Neural progenitor cell (in vitro differentiated cells): ENCODE measurements at regions not wholly inside any gene's neighbourhood (a gene's known extent, or its start where the extent isn't known, plus 50 kb on each side); places are given as distances from the start of the nearest gene placed in this dataset.

Experiments
- DNase-seq: peaks from one replicate; pipeline ENCODE4 v3.0.0-alpha.2; 2016; ENCODE audit warnings: low spot score
- H2AFZ ChIP-seq: fragments of 200-600 bp; sonication (generic); replicated peaks from 2 replicates; pipeline ENCODE4 v1.6.1; 2016; ENCODE audit warnings: antibody characterized with exemption
- H3F3A ChIP-seq: fragments of 200-600 bp; sonication (generic); 2 replicates; pipeline ENCODE4 v1.6.1; 2016; ENCODE audit warnings: antibody characterized with exemption, low read depth
- H3K27ac ChIP-seq: fragments of 200-600 bp; sonication (generic); 2 replicates; pipeline ENCODE4 v1.5.1; 2016; ENCODE audit warnings: mild to moderate bottlenecking
- H3K27me3 ChIP-seq: fragments of 200-600 bp; sonication (generic); 2 replicates; pipeline ENCODE4 v1.6.1; 2016; ENCODE audit warnings: mild to moderate bottlenecking, moderate library complexity
- H3K36me3 ChIP-seq: fragments of 200-600 bp; sonication (generic); 2 replicates; pipeline ENCODE4 v1.5.1; 2016
- H3K4me1 ChIP-seq: fragments of 200-600 bp; sonication (generic); 2 replicates; pipeline ENCODE4 v1.6.1; 2016; ENCODE audit warnings: mixed run types
- H3K4me2 ChIP-seq: fragments of 200-600 bp; sonication (generic); 2 replicates; pipeline ENCODE4 v1.6.1; 2016
- H3K4me3 ChIP-seq: fragments of 200-600 bp; sonication (generic); 2 replicates; pipeline ENCODE4 v1.5.1; 2016
- H3K79me2 ChIP-seq: fragments of 200-600 bp; sonication (generic); 2 replicates; pipeline ENCODE4 v1.6.1; 2016; ENCODE audit warnings: low read depth
- H3K9ac ChIP-seq: fragments of 200-600 bp; sonication (generic); 2 replicates; pipeline ENCODE4 v1.6.1; 2016
- H3K9me3 ChIP-seq: fragments of 200-600 bp; sonication (generic); 2 replicates; pipeline ENCODE4 v1.5.1; 2016; ENCODE audit warnings: low read depth
- H4K20me1 ChIP-seq: fragments of 200-600 bp; sonication (generic); 2 replicates; pipeline ENCODE4 v1.6.1; 2016; ENCODE audit warnings: low read depth
- H3K27ac Mint-ChIP-seq: 3 replicates; pipeline ENCODE4 v1.8.0; 2021; ENCODE audit warnings: mixed read lengths
- H3K27me3 Mint-ChIP-seq: 2 replicates; pipeline ENCODE4 v1.8.0; 2022; ENCODE audit warnings: low read depth, mild to moderate bottlenecking, inconsistent platforms, moderate library complexity, mixed read lengths; ENCODE audit not compliant: insufficient read depth
- H3K36me3 Mint-ChIP-seq: 3 replicates; pipeline ENCODE4 v1.8.0; 2021; ENCODE audit warnings: mixed read lengths
- H3K4me1 Mint-ChIP-seq: 3 replicates; pipeline ENCODE4 v1.8.0; 2021; ENCODE audit warnings: mixed read lengths
- H3K4me3 Mint-ChIP-seq: 3 replicates; pipeline ENCODE4 v1.8.0; 2021; ENCODE audit warnings: mild to moderate bottlenecking, moderate library complexity, mixed read lengths
- H3K9me3 Mint-ChIP-seq: 3 replicates; pipeline ENCODE4 v1.8.0; 2020; ENCODE audit warnings: mixed read lengths
- CTCF ChIP-seq: fragments of 200-600 bp; sonication (generic); IDR thresholded peaks from 2 replicates; pipeline ENCODE4 v1.5.1; 2017; ENCODE audit warnings: antibody characterized with exemption, mild to moderate bottlenecking
- EZH2 ChIP-seq: fragments of 200-600 bp; sonication (generic); IDR thresholded peaks from 2 replicates; pipeline ENCODE4 v1.6.1; 2017; ENCODE audit warnings: antibody characterized with exemption, mild to moderate bottlenecking, moderate library complexity
- EZH2phosphoT487 ChIP-seq: fragments of 200-600 bp; sonication (generic); IDR thresholded peaks from 2 replicates; pipeline ENCODE4 v1.6.1; 2017; ENCODE audit warnings: antibody characterized with exemption

GRCh38 chr16:9260666-9261065, 169.2 kb downstream of the HAPSTR1 start:
- Histone ChIP-seq H3F3A (no peaks in the 10 kb centered on the region), H4K20me1 (no peaks in the 10 kb centered on the region), H2AFZ (no peak overlapping the region), H3K9ac (no peak overlapping the region), H3K36me3 (no peaks in the 10 kb centered on the region), H3K27me3 (no peaks in the 10 kb centered on the region), H3K4me1 (no peaks in the 10 kb centered on the region), H3K79me2 (no peaks in the 10 kb centered on the region), H3K4me3 (no peak overlapping the region), H3K4me2 (no peak overlapping the region), H3K9me3 (no peaks in the 10 kb centered on the region), H3K27ac (no peak overlapping the region)
- no peaks in the 10 kb centered on the region for H3K9me3 Mint-ChIP-seq
- DNase-seq, result no peak
- peaks cover 17% of the 10 kb centered on the region for H3K4me1 Mint-ChIP-seq
- TF ChIP-seq EZH2 (no peak), CTCF (no peak), EZH2phosphoT487 (no peak)
- H3K27me3 Mint-ChIP-seq, result peaks cover 9% of the 10 kb centered on the region
- no peak overlapping the region for H3K27ac Mint-ChIP-seq
- no peak overlapping the region for H3K4me3 Mint-ChIP-seq
- no peaks in the 10 kb centered on the region for H3K36me3 Mint-ChIP-seq

DNA sequence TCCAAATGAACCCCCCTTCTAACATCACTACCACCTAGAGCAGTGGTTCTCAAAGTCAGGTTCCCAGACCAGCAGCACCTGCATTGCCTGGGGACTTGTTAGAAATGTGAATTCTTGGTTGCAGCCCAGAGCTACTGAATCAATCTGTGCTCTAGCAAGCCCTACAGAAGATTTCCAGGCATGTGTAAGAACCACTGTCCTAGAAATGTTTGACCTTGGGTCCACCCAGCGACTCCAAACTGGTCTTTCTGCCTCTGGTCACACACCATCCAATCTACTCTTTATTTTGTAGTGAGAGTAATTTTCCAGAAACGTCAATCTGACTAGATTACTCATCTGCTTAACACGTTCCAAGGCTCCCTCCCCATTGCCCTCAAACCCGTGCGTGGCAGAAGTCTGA, 169.9 kb downstream of the HAPSTR1 start:
- H3K36me3 ChIP-seq, result no peaks in the 10 kb centered on the region
- H3K4me1 ChIP-seq, result no peaks in the 10 kb centered on the region
- H3K9me3 Mint-ChIP-seq, result peaks cover under 1% of the 10 kb centered on the region
- H3F3A ChIP-seq, result no peaks in the 10 kb centered on the region
- no peak overlapping the region for H3K27ac Mint-ChIP-seq
- no peaks in the 10 kb centered on the region for H4K20me1 ChIP-seq
- TF ChIP-seq EZH2phosphoT487 (no peak), CTCF (no peak), EZH2 (no peak)
- no peaks in the 10 kb centered on the region for H3K36me3 Mint-ChIP-seq
- H3K4me1 Mint-ChIP-seq, result peaks cover 17% of the 10 kb centered on the region
- H3K9ac ChIP-seq, result no peak overlapping the region
- H2AFZ ChIP-seq, result no peak overlapping the region
- no peak overlapping the region for H3K27ac ChIP-seq
- no peak overlapping the region for H3K4me2 ChIP-seq
- no peaks in the 10 kb centered on the region for H3K27me3 ChIP-seq
- DNase-seq, result no peak
- peaks cover 9% of the 10 kb centered on the region for H3K27me3 Mint-ChIP-seq
- H3K9me3 ChIP-seq, result no peaks in the 10 kb centered on the region
- H3K4me3 Mint-ChIP-seq, result no peak overlapping the region
- no peaks in the 10 kb centered on the region for H3K79me2 ChIP-seq
- no peak overlapping the region for H3K4me3 ChIP-seq

DNA sequence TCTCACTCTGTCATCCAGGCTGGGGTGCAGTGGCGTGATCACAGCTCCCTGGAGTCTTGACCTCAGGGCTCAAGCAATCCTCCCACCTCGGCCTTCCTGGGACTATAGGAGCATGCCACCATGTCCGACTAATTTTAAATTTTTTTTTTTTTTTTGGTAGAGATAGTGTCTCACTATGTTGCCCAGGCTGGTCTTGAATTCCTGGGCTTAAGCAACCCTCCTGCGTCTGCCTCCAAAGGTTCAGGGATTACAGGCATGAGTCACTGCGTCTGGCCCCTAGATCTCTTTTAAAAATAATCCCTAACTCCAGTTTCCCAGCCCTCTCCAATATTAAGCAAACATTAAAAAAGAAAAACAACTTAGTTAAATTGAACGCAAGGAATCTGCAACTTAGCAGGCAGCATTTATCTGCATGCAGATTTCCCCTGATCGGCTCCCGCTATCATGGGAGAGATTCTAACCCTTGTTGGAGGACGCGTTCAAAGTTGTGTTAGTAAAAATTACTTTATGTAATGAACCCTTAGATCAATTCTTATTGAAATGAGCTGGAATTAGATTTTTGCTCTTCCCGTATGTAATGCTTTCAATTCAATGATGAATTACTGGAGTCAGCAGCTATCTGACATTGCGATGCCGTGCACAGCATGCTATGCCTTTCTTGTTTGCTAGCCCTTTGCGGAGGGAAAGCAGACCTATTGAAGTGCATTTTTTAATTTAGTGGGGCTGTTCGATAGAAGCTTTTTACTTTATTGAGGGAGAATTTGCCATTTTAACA, 171.7 kb downstream of the HAPSTR1 start:
- peak overlapping the region; percentile 32 for H3K27ac Mint-ChIP-seq
- Histone ChIP-seq H3K79me2 (no peaks in the 10 kb centered on the region), H3K27me3 (no peaks in the 10 kb centered on the region), H3K4me3 (no peak overlapping the region), H3K4me1 (no peaks in the 10 kb centered on the region), H3K36me3 (no peaks in the 10 kb centered on the region), H3K9ac (no peak overlapping the region), H4K20me1 (no peaks in the 10 kb centered on the region), H3K9me3 (no peaks in the 10 kb centered on the region), H3K4me2 (no peak overlapping the region), H3F3A (no peaks in the 10 kb centered on the region), H3K27ac (no peak overlapping the region), H2AFZ (no peak overlapping the region)
- H3K4me1 Mint-ChIP-seq, result peaks cover 17% of the 10 kb centered on the region
- H3K36me3 Mint-ChIP-seq, result no peaks in the 10 kb centered on the region
- peaks cover 9% of the 10 kb centered on the region for H3K27me3 Mint-ChIP-seq
- no peak overlapping the region for H3K4me3 Mint-ChIP-seq
- TF ChIP-seq EZH2phosphoT487 (no peak), CTCF (no peak), EZH2 (no peak)
- DNase-seq, result no peak
- H3K9me3 Mint-ChIP-seq, result peaks cover 4% of the 10 kb centered on the region
